WTC11 (cell line): ENCODE measurements at regions not wholly inside any gene's neighbourhood (a gene's known extent, or its start where the extent isn't known, plus 50 kb on each side); places are given as distances from the start of the nearest gene placed in this dataset.

Experiments used
- ATAC-seq: fragments of 200-7000 bp; cut with Tn5 transposase; 2 replicates; pipeline ENCODE4 v1.10.0; 2021; ENCODE audit warnings: mild to moderate bottlenecking, moderate library complexity
- CTCF ChIA-PET: fragments of 300-600 bp; sonication (Branson Sonifier 250); formaldehyde crosslinking; loops from one replicate; lab custom pipeline; 2021; ENCODE audit warnings: antibody characterized with exemption; lab: Charles Lee
- POLR2A ChIA-PET: fragments of 350-600 bp; sonication (Branson Sonifier 250); formaldehyde crosslinking; loops from one replicate; lab custom pipeline; 2021; ENCODE audit warnings: antibody characterized with exemption; lab: Charles Lee
- DNase-seq: peaks from one replicate; pipeline ENCODE4 v3.0.0; 2021; ENCODE audit warnings: low spot score
- H3K27ac Mint-ChIP-seq: 2 replicates; pipeline ENCODE4 v1.8.0; 2021; ENCODE audit warnings: mixed read lengths
- H3K27me3 Mint-ChIP-seq: 2 replicates; pipeline ENCODE4 v1.8.0; 2021; ENCODE audit warnings: low read depth, mild to moderate bottlenecking, moderate library complexity, mixed read lengths
- H3K36me3 Mint-ChIP-seq: 2 replicates; pipeline ENCODE4 v1.8.0; 2021; ENCODE audit warnings: mixed read lengths
- H3K4me1 Mint-ChIP-seq: 2 replicates; pipeline ENCODE4 v1.8.0; 2022; ENCODE audit warnings: mixed read lengths
- H3K4me3 Mint-ChIP-seq: 2 replicates; pipeline ENCODE4 v1.8.0; 2021; ENCODE audit warnings: mild to moderate bottlenecking, moderate library complexity, mixed read lengths
- H3K9me3 Mint-ChIP-seq: 2 replicates; pipeline ENCODE4 v1.8.0; 2021; ENCODE audit warnings: mixed read lengths
- CTCF ChIP-seq: fragments of 200-600 bp; IDR thresholded peaks from 2 replicates; pipeline ENCODE4 v1.8.0; 2022; ENCODE audit warnings: antibody characterized with exemption
- E2F1 ChIP-seq: sonication (generic); formaldehyde crosslinking; IDR thresholded peaks from 2 replicates; pipeline ENCODE4 v1.8.0; 2022; ENCODE audit warnings: mild to moderate bottlenecking, missing genetic modification reagents
- ERG ChIP-seq: fragments of 250-450 bp; sonication (Bioruptor Pico); IDR thresholded peaks from 2 replicates; pipeline ENCODE4 v1.8.0; 2021; ENCODE audit warnings: mild to moderate bottlenecking
- GABPB1 ChIP-seq: sonication (generic); formaldehyde crosslinking; IDR thresholded peaks from 2 replicates; pipeline ENCODE4 v1.8.1; 2023; ENCODE audit warnings: mild to moderate bottlenecking, missing genetic modification reagents
- HMGXB4 ChIP-seq: sonication (generic); formaldehyde crosslinking; IDR thresholded peaks from 2 replicates; pipeline ENCODE4 v1.8.1; 2023; ENCODE audit warnings: mild to moderate bottlenecking, moderate library complexity, missing genetic modification reagents
- MXD4 ChIP-seq: fragments of 250-450 bp; sonication (Bioruptor Pico); IDR thresholded peaks from 2 replicates; pipeline ENCODE4 v1.8.0; 2021; ENCODE audit warnings: mild to moderate bottlenecking, moderate library complexity, borderline replicate concordance
- NR2C2 ChIP-seq: sonication (generic); formaldehyde crosslinking; IDR thresholded peaks from 2 replicates; pipeline ENCODE4 v1.8.0; 2022; ENCODE audit warnings: mild to moderate bottlenecking, missing genetic modification reagents
- NR3C1 ChIP-seq: sonication (generic); formaldehyde crosslinking; conservative IDR thresholded peaks from 2 replicates; pipeline ENCODE4 v1.8.1; 2023; ENCODE audit warnings: low read depth, mild to moderate bottlenecking, missing genetic modification reagents
- TCF7 ChIP-seq: sonication (generic); formaldehyde crosslinking; IDR thresholded peaks from 2 replicates; pipeline ENCODE4 v1.8.0; 2022; ENCODE audit warnings: mild to moderate bottlenecking, low read depth, missing genetic modification reagents, moderate library complexity
- USF1 ChIP-seq: sonication (generic); formaldehyde crosslinking; IDR thresholded peaks from 2 replicates; pipeline ENCODE4 v1.8.0; 2022; ENCODE audit warnings: mild to moderate bottlenecking, missing genetic modification reagents
- ZMAT4 ChIP-seq: fragments of 250-450 bp; sonication (Bioruptor Pico); IDR thresholded peaks from 2 replicates; pipeline ENCODE4 v1.9.0; 2021; ENCODE audit warnings: mild to moderate bottlenecking
- ZNF281 ChIP-seq: sonication (generic); formaldehyde crosslinking; IDR thresholded peaks from 2 replicates; pipeline ENCODE4 v1.8.0; 2023; ENCODE audit warnings: mild to moderate bottlenecking, missing genetic modification reagents

- TF ChIP-seq ZNF281 (CRISPR knock-in tag) (no peak), ERG (CRISPR knock-in tag) (no peak), E2F1 (CRISPR knock-in tag) (no peak), GABPB1 (CRISPR knock-in tag) (no peak), NR3C1 (CRISPR knock-in tag) (no peak), ZMAT4 (CRISPR knock-in tag) (no peak)
- TF ChIP-seq, all 79 proteins: peak for 0
Observed at GRCh38 chr4:53912766-53913497, 151.5 kb downstream of the CHIC2 start (continued).

- Mint-ChIP-seq H3K9me3 (no peaks in the 10 kb centered on the region), H3K27me3 (peaks cover 27% of the 10 kb centered on the region), H3K4me1 (peaks cover 20% of the 10 kb centered on the region), H3K4me3 (no peak overlapping the region), H3K36me3 (no peaks in the 10 kb centered on the region), H3K27ac (no peak overlapping the region)
- peak; percentile 74 for ATAC-seq
- peak; percentile 47; the same call in 1 of the 2 replicates for TF ChIP-seq CTCF
- no peak for TF ChIP-seq MXD4
- POLR2A ChIA-PET: no interaction called here
- CTCF ChIA-PET: interaction anchor here (0.6 to 12.1 kb wide), 9 partner anchors 11 to 324 kb away, joined by 3 to 111 read pairs (median 6); no protein-coding TSS in a partner anchor
- no peak for DNase-seq
Observed at GRCh38 chr4:53908661-53909078, 155.7 kb downstream of the CHIC2 start.

GRCh38 chr4:53907772-53908171 is 156.6 kb downstream of the CHIC2 start:
- ATAC-seq (no peak), DNase-seq (no peak)
- Mint-ChIP-seq H3K4me3 (no peak overlapping the region), H3K36me3 (no peaks in the 10 kb centered on the region), H3K27me3 (peaks cover 32% of the 10 kb centered on the region), H3K27ac (no peak overlapping the region), H3K4me1 (peaks cover 23% of the 10 kb centered on the region), H3K9me3 (no peaks in the 10 kb centered on the region)
- ChIA-PET POLR2A (no interaction called here), CTCF (interaction anchor here (1.1 to 12.1 kb wide), 7 partner anchors 22 to 325 kb away, joined by 3 to 111 read pairs (median 15); no protein-coding TSS in a partner anchor)
- TF ChIP-seq NR2C2: no peak
- TF ChIP-seq HMGXB4 (CRISPR knock-in tag): no peak
- no peak for TF ChIP-seq TCF7 (CRISPR knock-in tag)
- TF ChIP-seq USF1: no peak
